ENCODE measurements at regions not wholly inside any gene's neighbourhood (a gene's known extent, or its start where the extent isn't known, plus 50 kb on each side); places are given as distances from the start of the nearest gene placed in this dataset.

GRCh38 chr4:138902705-138903104 is 112.9 kb upstream of the NOCT start:
- DNase-seq (ENCODE audit: low spot score): no peak
- H3K9me3 ChIP-seq: no peaks in the 10 kb centered on the region
- H3K4me1 ChIP-seq (replicated peaks): no peaks in the 10 kb centered on the region
- H3K4me3 ChIP-seq: no peak overlapping the region
- H3K27me3 ChIP-seq (replicated peaks; ENCODE audit: insufficient read depth): no peaks in the 10 kb centered on the region
- TF ChIP-seq, protein P1, sequence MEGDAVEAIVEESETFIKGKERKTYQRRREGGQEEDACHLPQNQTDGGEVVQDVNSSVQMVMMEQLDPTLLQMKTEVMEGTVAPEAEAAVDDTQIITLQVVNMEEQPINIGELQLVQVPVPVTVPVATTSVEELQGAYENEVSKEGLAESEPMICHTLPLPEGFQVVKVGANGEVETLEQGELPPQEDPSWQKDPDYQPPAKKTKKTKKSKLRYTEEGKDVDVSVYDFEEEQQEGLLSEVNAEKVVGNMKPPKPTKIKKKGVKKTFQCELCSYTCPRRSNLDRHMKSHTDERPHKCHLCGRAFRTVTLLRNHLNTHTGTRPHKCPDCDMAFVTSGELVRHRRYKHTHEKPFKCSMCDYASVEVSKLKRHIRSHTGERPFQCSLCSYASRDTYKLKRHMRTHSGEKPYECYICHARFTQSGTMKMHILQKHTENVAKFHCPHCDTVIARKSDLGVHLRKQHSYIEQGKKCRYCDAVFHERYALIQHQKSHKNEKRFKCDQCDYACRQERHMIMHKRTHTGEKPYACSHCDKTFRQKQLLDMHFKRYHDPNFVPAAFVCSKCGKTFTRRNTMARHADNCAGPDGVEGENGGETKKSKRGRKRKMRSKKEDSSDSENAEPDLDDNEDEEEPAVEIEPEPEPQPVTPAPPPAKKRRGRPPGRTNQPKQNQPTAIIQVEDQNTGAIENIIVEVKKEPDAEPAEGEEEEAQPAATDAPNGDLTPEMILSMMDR (IDR thresholded peaks at IDR 0.05): no peak
- no peak for TF ChIP-seq POLR2A (IDR thresholded peaks at IDR 0.05)
- no peak for TF ChIP-seq POLR2AphosphoS5 (IDR thresholded peaks at IDR 0.05)
- intact Hi-C loops (cut with DNase I): no loop called here
- H3K36me3 ChIP-seq: no peaks in the 10 kb centered on the region
- WGBS: 88% methylated on average over 3 of the region's 3 CpGs
- H3K27ac ChIP-seq: no peak overlapping the region

- Histone ChIP-seq H3K27me3 (replicated peaks; ENCODE audit: insufficient read depth) (no peaks in the 10 kb centered on the region), H3K36me3 (no peaks in the 10 kb centered on the region), H3K4me3 (no peak overlapping the region), H3K9me3 (no peaks in the 10 kb centered on the region), H3K4me1 (replicated peaks) (no peaks in the 10 kb centered on the region), H3K27ac (no peak overlapping the region)
- no peak for DNase-seq (ENCODE audit: low spot score)
- intact Hi-C loops (cut with DNase I): no loop called here
- WGBS: 83% methylated on average over 4 of the region's 4 CpGs
- TF ChIP-seq POLR2AphosphoS5 (IDR thresholded peaks at IDR 0.05) (no peak), POLR2A (IDR thresholded peaks at IDR 0.05) (no peak)
- TF ChIP-seq, protein P1 (IDR thresholded peaks at IDR 0.05): no peak
Measured at GRCh38 chr4:138901177-138901576, 114.4 kb upstream of the NOCT start.

GRCh38 chr4:138899999-138900398 is 115.6 kb upstream of the NOCT start:
- intact Hi-C loops (cut with DNase I): no loop called here
- TF ChIP-seq POLR2A (IDR thresholded peaks at IDR 0.05) (no peak), POLR2AphosphoS5 (IDR thresholded peaks at IDR 0.05) (no peak)
- TF ChIP-seq, protein P1 (IDR thresholded peaks at IDR 0.05): no peak
- no peaks in the 10 kb centered on the region for H3K4me1 ChIP-seq (replicated peaks)
- no peak for DNase-seq (ENCODE audit: low spot score)
- 89% methylated on average over 3 of the region's 3 CpGs for WGBS
- no peak overlapping the region for H3K4me3 ChIP-seq
- H3K9me3 ChIP-seq: no peaks in the 10 kb centered on the region
- H3K27ac ChIP-seq: no peak overlapping the region
- H3K27me3 ChIP-seq (replicated peaks; ENCODE audit: insufficient read depth): no peaks in the 10 kb centered on the region
- no peaks in the 10 kb centered on the region for H3K36me3 ChIP-seq

DNA sequence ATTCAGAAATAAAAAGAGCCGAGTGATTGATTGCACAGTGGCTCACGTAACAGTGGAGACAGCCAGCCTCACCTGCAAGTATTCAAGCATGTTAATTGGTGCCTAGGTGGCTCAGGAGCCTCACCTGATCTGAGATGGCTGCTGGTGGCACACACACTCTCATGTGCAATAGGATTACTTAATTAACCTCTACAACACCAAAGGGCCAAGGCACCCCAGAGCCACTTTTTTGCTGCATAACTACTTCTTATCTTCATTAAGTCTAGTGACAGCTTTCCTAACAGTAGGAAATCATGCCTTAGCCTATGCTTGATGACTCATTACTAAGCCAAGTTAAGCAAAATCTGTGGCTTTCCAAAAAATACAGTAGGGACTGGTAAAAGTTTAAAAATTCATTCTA is 117.3 kb upstream of the NOCT start:
- DNase-seq (ENCODE audit: low spot score): no peak
- Histone ChIP-seq H3K4me1 (replicated peaks) (no peaks in the 10 kb centered on the region), H3K9me3 (no peaks in the 10 kb centered on the region), H3K27me3 (replicated peaks; ENCODE audit: insufficient read depth) (no peaks in the 10 kb centered on the region), H3K27ac (peak overlapping the region; percentile 63 to 80), H3K36me3 (no peaks in the 10 kb centered on the region), H3K4me3 (no peak overlapping the region)
- intact Hi-C loops (cut with DNase I): no loop called here
- TF ChIP-seq POLR2AphosphoS5 (IDR thresholded peaks at IDR 0.05): no peak
- TF ChIP-seq POLR2A (IDR thresholded peaks at IDR 0.05): no peak
- TF ChIP-seq, protein P1 (IDR thresholded peaks at IDR 0.05): no peak
- WGBS: 35% methylated on average over 2 of the region's 2 CpGs

DNA sequence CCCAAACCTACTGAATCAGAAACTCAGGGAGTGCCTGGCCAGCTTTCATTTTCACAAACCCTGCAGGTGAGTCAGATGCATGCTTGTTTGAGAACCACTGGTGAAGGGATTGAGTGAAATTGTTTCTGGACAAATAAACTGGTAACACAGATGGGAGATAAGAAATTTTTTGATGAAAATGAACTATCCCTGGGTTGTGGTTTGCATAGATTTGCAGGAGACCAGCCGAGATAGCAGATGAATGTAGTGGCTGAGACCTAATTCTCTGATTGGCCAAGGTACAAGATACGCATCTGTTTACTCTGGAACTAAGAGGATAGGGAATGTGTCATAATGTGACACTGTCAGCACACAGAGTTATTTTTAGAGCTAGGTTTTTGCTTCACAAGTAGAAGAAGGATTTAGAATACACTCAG is 117.8 kb upstream of the NOCT start:
- peak; percentile 70 for TF ChIP-seq POLR2AphosphoS5 (IDR thresholded peaks at IDR 0.05)
- no peak for TF ChIP-seq POLR2A (IDR thresholded peaks at IDR 0.05)
- TF ChIP-seq, protein P1 (IDR thresholded peaks at IDR 0.05): no peak
- no peak overlapping the region for H3K4me3 ChIP-seq
- peak; percentile 28 for DNase-seq (ENCODE audit: low spot score)
- H3K9me3 ChIP-seq: no peaks in the 10 kb centered on the region
- H3K27ac ChIP-seq: peak overlapping the region; percentile 63 to 80
- 16% methylated on average over 2 of the region's 2 CpGs for WGBS
- intact Hi-C loops (cut with DNase I): no loop called here
- H3K4me1 ChIP-seq (replicated peaks): no peaks in the 10 kb centered on the region
- no peaks in the 10 kb centered on the region for H3K27me3 ChIP-seq (replicated peaks; ENCODE audit: insufficient read depth)
- no peaks in the 10 kb centered on the region for H3K36me3 ChIP-seq
